ENCODE measurements at regions not wholly inside any gene's neighbourhood (a gene's known extent, or its start where the extent isn't known, plus 50 kb on each side); places are given as distances from the start of the nearest gene placed in this dataset.
"Not testable (repeated sequence)": the region's sequence is repeated elsewhere in the genome, so short reads cannot be mapped to it uniquely, and the experiment has no call there.

GRCh38 chr3:82596805-82597204, 835.4 kb upstream of the GBE1 start:
- DNase-seq, result no peak

- no peak for DNase-seq
Observed at GRCh38 chr3:82595530-82595929, 834.1 kb upstream of the GBE1 start.

GRCh38 chr3:82587174-82587573, 825.7 kb upstream of the GBE1 start:
- no peak for DNase-seq

GRCh38 chr3:82586414-82586813, 825.0 kb upstream of the GBE1 start:
- DNase-seq, result no peak

GRCh38 chr3:82586002-82586401, 824.6 kb upstream of the GBE1 start:
- DNase-seq, result not testable (repeated sequence)

GRCh38 chr3:82585591-82585990, 824.1 kb upstream of the GBE1 start:
- DNase-seq, result not testable (repeated sequence)

- DNase-seq, result not testable (repeated sequence)
Observed at GRCh38 chr3:82584861-82585260, 823.4 kb upstream of the GBE1 start.

- not testable (repeated sequence) for DNase-seq
Observed at GRCh38 chr3:82584415-82584814, 823.0 kb upstream of the GBE1 start.

GRCh38 chr3:82581350-82581749, 819.9 kb upstream of the GBE1 start:
- DNase-seq, result no peak

GRCh38 chr3:82572721-82573120, 811.3 kb upstream of the GBE1 start:
- no peak for DNase-seq

GRCh38 chr3:82568776-82569338, 807.4 kb upstream of the GBE1 start:
- DNase-seq, result no peak

GRCh38 chr3:82567029-82567600, 805.7 kb upstream of the GBE1 start:
- DNase-seq, result no peak

GRCh38 chr3:82562896-82563295, 801.5 kb upstream of the GBE1 start:
- DNase-seq, result no peak

- no peak for DNase-seq
Observed at GRCh38 chr3:82561784-82562183, 800.3 kb upstream of the GBE1 start.

GRCh38 chr3:82558081-82558480, 796.6 kb upstream of the GBE1 start:
- DNase-seq, result no peak

GRCh38 chr3:82556113-82556512, 794.7 kb upstream of the GBE1 start:
- DNase-seq, result no peak

GRCh38 chr3:82542556-82542955, 781.1 kb upstream of the GBE1 start:
- DNase-seq, result not testable (repeated sequence)

GRCh38 chr3:82521657-82522056, 760.2 kb upstream of the GBE1 start:
- DNase-seq, result no peak

GRCh38 chr3:82520846-82521245, 759.4 kb upstream of the GBE1 start:
- no peak for DNase-seq

GRCh38 chr3:82509951-82510603, 748.6 kb upstream of the GBE1 start:
- DNase-seq, result no peak

- DNase-seq, result no peak
Observed at GRCh38 chr3:82509106-82509842, 747.8 kb upstream of the GBE1 start.

GRCh38 chr3:82506204-82506603, 744.8 kb upstream of the GBE1 start:
- DNase-seq, result no peak

GRCh38 chr3:82505079-82505756, 743.8 kb upstream of the GBE1 start:
- no peak for DNase-seq

All from skin of body (tissue), 1 donor.